SU-DHL-6 (cell line): ENCODE measurements at regions not wholly inside any gene's neighbourhood (a gene's known extent, or its start where the extent isn't known, plus 50 kb on each side); places are given as distances from the start of the nearest gene placed in this dataset.

Source experiments
- EZH2phosphoT487 ChIP-seq: fragments of 200-600 bp; sonication (generic), shearing (Covaris generic); conservative IDR thresholded peaks from 2 replicates; pipeline ENCODE4 v1.6.1; 2018; ENCODE audit warnings: mild to moderate bottlenecking, antibody characterized with exemption, low read length, moderate library complexity, mixed read lengths
- TF ChIP-seq, protein P1 (sequence below): fragments of 200-600 bp; sonication (generic); IDR thresholded peaks from one replicate; pipeline ENCODE4 v1.5.1; 2017; ENCODE audit warnings: antibody characterized with exemption, mild to moderate bottlenecking, low read length, moderate library complexity; ENCODE audit not compliant: insufficient read depth, poor library complexity, severe bottlenecking

DNA sequence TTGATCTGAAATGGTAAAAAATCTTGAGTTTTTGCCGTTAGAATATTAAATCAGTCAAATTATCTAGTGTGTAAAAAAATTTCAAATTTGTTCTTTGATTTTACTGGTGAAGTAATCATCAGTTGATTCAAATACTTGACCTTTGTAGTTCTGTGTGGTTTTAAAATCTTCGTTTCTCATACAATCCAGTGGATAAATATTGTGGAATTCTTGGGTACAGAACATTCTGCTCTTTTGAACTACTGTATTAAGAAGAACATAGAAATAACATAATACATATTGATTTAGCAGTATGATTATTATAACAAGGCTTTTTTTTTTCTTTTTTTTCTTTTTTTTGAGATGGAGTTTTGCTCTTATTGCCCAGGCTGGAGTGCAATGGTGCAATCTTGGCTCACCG lies 491.8 kb downstream of the CD109 start:
- TF ChIP-seq, protein P1, sequence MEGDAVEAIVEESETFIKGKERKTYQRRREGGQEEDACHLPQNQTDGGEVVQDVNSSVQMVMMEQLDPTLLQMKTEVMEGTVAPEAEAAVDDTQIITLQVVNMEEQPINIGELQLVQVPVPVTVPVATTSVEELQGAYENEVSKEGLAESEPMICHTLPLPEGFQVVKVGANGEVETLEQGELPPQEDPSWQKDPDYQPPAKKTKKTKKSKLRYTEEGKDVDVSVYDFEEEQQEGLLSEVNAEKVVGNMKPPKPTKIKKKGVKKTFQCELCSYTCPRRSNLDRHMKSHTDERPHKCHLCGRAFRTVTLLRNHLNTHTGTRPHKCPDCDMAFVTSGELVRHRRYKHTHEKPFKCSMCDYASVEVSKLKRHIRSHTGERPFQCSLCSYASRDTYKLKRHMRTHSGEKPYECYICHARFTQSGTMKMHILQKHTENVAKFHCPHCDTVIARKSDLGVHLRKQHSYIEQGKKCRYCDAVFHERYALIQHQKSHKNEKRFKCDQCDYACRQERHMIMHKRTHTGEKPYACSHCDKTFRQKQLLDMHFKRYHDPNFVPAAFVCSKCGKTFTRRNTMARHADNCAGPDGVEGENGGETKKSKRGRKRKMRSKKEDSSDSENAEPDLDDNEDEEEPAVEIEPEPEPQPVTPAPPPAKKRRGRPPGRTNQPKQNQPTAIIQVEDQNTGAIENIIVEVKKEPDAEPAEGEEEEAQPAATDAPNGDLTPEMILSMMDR, result no peak
- no peak for TF ChIP-seq EZH2phosphoT487
